ENCODE measurements at regions not wholly inside any gene's neighbourhood (a gene's known extent, or its start where the extent isn't known, plus 50 kb on each side); places are given as distances from the start of the nearest gene placed in this dataset.

DNA sequence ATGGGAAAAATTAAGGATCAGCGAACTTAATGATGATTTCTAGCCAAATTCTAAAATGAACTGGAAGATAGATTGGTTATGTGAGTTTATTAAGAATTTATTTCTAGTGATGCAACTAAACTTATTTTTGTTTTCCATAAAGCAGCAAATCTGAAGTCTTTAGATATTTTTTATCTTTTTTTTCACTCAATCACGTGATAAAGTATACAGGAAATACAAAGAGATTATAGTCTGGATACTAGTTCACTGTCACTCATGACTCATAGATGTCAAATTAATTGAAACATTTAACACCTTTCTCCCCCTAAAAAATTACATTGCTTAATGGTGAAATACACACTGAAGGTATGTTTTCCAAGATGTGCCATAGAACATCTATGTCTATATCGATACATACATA is 416.9 kb downstream of the TUSC7 start:
- H3K27me3 ChIP-seq = no peaks in the 10 kb centered on the region
- H3K27ac ChIP-seq = no peak overlapping the region
- H3K4me1 ChIP-seq = no peaks in the 10 kb centered on the region
- WGBS, 2 donors (ENCODE audit: low coverage in 1 of 2) = 86% methylated on average over 3 of the region's 3 CpGs
- H3K36me3 ChIP-seq = no peaks in the 10 kb centered on the region
- H3K4me3 ChIP-seq = no peak overlapping the region
- TF ChIP-seq POLR2A (IDR thresholded peaks at IDR 0.05) = no peak
- TF ChIP-seq EP300 (IDR thresholded peaks at IDR 0.05) = no peak
- no peak for TF ChIP-seq POLR2AphosphoS5 (IDR thresholded peaks at IDR 0.05)
- TF ChIP-seq, protein P1, sequence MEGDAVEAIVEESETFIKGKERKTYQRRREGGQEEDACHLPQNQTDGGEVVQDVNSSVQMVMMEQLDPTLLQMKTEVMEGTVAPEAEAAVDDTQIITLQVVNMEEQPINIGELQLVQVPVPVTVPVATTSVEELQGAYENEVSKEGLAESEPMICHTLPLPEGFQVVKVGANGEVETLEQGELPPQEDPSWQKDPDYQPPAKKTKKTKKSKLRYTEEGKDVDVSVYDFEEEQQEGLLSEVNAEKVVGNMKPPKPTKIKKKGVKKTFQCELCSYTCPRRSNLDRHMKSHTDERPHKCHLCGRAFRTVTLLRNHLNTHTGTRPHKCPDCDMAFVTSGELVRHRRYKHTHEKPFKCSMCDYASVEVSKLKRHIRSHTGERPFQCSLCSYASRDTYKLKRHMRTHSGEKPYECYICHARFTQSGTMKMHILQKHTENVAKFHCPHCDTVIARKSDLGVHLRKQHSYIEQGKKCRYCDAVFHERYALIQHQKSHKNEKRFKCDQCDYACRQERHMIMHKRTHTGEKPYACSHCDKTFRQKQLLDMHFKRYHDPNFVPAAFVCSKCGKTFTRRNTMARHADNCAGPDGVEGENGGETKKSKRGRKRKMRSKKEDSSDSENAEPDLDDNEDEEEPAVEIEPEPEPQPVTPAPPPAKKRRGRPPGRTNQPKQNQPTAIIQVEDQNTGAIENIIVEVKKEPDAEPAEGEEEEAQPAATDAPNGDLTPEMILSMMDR (IDR thresholded peaks at IDR 0.05) = no peak
- no peak for ATAC-seq
- no peaks in the 10 kb centered on the region for H3K9me3 ChIP-seq

DNA sequence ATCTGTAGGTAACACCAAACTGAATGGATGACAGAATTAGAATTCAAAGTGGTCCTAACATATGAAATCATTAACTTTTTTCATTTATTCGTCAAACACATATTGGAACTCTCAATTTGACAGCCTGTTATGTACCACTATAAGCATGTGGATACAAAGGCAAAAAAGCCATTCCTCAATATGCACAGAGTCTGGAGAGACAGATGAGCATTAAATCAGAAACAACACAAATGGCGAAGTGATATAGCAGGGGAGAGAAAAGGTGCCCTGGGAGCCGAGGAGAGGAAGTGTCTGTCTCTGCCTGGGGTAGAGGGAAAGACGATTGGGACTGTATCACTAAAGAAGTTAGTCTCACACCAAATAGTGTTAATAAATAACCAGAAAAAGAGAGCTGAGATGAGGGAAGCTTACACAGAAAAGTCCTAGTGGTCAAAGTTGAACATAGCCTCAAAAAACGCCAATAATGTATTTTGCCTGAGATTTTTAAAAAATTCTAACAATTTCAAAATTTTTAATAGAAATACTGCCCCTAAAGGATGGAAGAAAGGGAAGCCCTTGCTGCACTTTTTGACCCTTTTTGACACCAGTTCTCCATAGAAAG is 417.5 kb downstream of the TUSC7 start:
- Histone ChIP-seq H3K4me3 (no peak overlapping the region), H3K9me3 (no peaks in the 10 kb centered on the region), H3K27ac (no peak overlapping the region), H3K4me1 (no peaks in the 10 kb centered on the region), H3K36me3 (no peaks in the 10 kb centered on the region), H3K27me3 (no peaks in the 10 kb centered on the region)
- 66 to 72% methylated on average over 5 of the region's 5 CpGs for WGBS, 2 donors (ENCODE audit: low coverage in 1 of 2)
- TF ChIP-seq POLR2AphosphoS5 (IDR thresholded peaks at IDR 0.05) (no peak), POLR2A (IDR thresholded peaks at IDR 0.05) (no peak), EP300 (IDR thresholded peaks at IDR 0.05) (no peak)
- TF ChIP-seq, protein P1 (IDR thresholded peaks at IDR 0.05) = no peak
- no peak for ATAC-seq

DNA sequence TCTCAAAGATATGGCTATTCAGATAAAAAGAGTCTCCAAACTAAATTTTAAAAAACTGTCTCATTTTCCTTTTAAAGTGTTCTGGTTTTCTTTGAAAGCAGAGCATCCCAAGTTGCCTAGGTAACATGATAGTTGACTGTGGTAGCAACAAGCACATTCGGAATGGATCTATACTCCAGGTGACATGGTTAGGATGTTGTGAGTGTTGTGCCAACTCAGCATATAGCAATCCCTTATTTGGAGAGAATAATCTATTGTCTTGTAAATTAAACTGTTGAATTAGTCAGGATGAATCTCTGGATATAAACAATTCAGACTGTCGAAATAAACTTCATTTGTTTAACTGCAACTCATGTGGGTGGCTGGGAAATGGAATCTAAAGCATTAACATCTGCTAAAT is 418.6 kb downstream of the TUSC7 start:
- Histone ChIP-seq H3K9me3 (no peaks in the 10 kb centered on the region), H3K36me3 (no peaks in the 10 kb centered on the region)

DNA sequence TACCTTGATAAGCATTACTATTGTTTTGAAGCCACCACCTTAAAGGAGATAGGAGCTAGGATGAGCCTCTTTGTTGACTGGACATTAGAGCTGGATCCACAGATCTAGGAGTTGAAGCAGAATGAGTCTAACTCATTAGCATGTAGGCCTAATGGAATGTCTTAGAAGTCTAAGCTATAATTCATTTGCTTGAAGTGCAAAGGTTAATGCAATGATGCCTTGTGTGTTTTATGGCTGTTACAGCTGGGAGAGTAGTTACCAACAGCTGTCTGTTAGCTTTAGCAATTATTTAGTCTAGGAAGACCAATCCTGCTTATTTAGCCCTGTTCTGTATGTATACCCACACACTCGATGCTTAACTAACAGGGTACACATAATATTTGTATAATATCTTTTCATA is 419.3 kb downstream of the TUSC7 start:
- Histone ChIP-seq H3K4me3 (no peak overlapping the region), H3K36me3 (no peaks in the 10 kb centered on the region), H3K9me3 (no peaks in the 10 kb centered on the region), H3K27ac (no peak overlapping the region), H3K27me3 (no peaks in the 10 kb centered on the region), H3K4me1 (no peaks in the 10 kb centered on the region)
- 81 to 94% methylated on average over 1 of the region's 1 CpG for WGBS, 2 donors (ENCODE audit: low coverage in 1 of 2)
- no peak for TF ChIP-seq POLR2A (IDR thresholded peaks at IDR 0.05)
- no peak for TF ChIP-seq POLR2AphosphoS5 (IDR thresholded peaks at IDR 0.05)
- TF ChIP-seq EP300 (IDR thresholded peaks at IDR 0.05) = no peak
- TF ChIP-seq, protein P1 (IDR thresholded peaks at IDR 0.05) = no peak
- ATAC-seq = no peak

More for the DNA sequence above, 418.6 kb downstream of the TUSC7 start:
- no peak for ATAC-seq
- no peak for TF ChIP-seq EP300 (IDR thresholded peaks at IDR 0.05)
- TF ChIP-seq, protein P1 (IDR thresholded peaks at IDR 0.05) = no peak
- TF ChIP-seq POLR2AphosphoS5 (IDR thresholded peaks at IDR 0.05) = no peak
- no peak for TF ChIP-seq POLR2A (IDR thresholded peaks at IDR 0.05)
- Histone ChIP-seq H3K4me1 (no peaks in the 10 kb centered on the region), H3K4me3 (no peak overlapping the region), H3K27ac (no peak overlapping the region), H3K27me3 (no peaks in the 10 kb centered on the region)
- 40 to 56% methylated on average over 2 of the region's 2 CpGs for WGBS, 2 donors (ENCODE audit: low coverage in 1 of 2)

DNA sequence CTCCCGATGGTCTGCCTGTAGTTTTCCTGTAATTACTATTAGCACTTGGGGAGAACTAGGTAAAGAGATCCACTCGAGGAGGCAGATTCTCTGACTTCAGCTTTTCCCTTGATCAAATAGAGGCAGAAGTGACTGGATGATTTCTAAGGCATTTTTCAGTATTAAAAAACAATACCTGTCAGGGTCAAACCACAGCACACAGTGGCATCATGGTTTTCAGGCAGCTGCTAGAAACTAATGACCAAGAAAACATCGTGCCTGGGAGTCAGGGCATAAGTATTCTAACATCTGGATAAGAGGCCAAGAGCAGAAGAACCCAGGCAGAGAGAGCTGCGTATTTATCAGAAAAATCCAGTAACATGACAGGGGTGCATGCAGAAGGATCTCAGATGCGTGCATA is 419.9 kb downstream of the TUSC7 start:
- no peaks in the 10 kb centered on the region for H3K27me3 ChIP-seq
- no peak for ATAC-seq

More for the DNA sequence above, 419.9 kb downstream of the TUSC7 start:
- H3K4me3 ChIP-seq = no peak overlapping the region
- H3K27ac ChIP-seq = no peak overlapping the region
- no peaks in the 10 kb centered on the region for H3K9me3 ChIP-seq
- no peak for TF ChIP-seq POLR2AphosphoS5 (IDR thresholded peaks at IDR 0.05)
- TF ChIP-seq, protein P1 (IDR thresholded peaks at IDR 0.05) = no peak
- H3K4me1 ChIP-seq = no peaks in the 10 kb centered on the region
- 54 to 56% methylated on average over 5 of the region's 5 CpGs for WGBS, 2 donors (ENCODE audit: low coverage in 1 of 2)
- no peaks in the 10 kb centered on the region for H3K36me3 ChIP-seq
